PFSK-1 (cell line): ENCODE measurements at regions not wholly inside any gene's neighbourhood (a gene's known extent, or its start where the extent isn't known, plus 50 kb on each side); places are given as distances from the start of the nearest gene placed in this dataset.

Experiments used
- FOXP2 ChIP-seq: optimal IDR thresholded peaks from 2 replicates; pipeline ENCODE3; 2011; ENCODE audit warnings: borderline replicate concordance, control low read depth, inconsistent platforms; ENCODE audit not compliant: insufficient read depth; ENCODE audit errors: extremely low read length, extremely low read depth
- POLR2AphosphoS5 ChIP-seq: IDR thresholded peaks from 2 replicates; pipeline ENCODE4 v1.6.1; 2012; ENCODE audit warnings: low read depth, mild to moderate bottlenecking, control low read depth, low read length, moderate library complexity
- SIN3A ChIP-seq: IDR thresholded peaks from 2 replicates; pipeline ENCODE4 v1.6.1; 2012; ENCODE audit warnings: mild to moderate bottlenecking, low read length, moderate library complexity, borderline replicate concordance; ENCODE audit not compliant: insufficient read depth
- TAF1 ChIP-seq: IDR thresholded peaks from 2 replicates; pipeline ENCODE4 v1.6.1; 2012; ENCODE audit warnings: low read length, control low read depth, borderline replicate concordance; ENCODE audit not compliant: insufficient read depth
- TF ChIP-seq, protein P1 (sequence below), 2 experiments: IDR thresholded peaks; 2 replicates each; pipeline versions ENCODE4 v1.6.1 to v1.8.0; 2011 to 2012; ENCODE audit warnings: low read depth in 2 of 2, low read length in 2 of 2, control low read depth in 1 of 2, inconsistent platforms in 1 of 2, mild to moderate bottlenecking in 1 of 2, moderate library complexity in 1 of 2; ENCODE audit not compliant: insufficient read depth in 1 of 2

DNA sequence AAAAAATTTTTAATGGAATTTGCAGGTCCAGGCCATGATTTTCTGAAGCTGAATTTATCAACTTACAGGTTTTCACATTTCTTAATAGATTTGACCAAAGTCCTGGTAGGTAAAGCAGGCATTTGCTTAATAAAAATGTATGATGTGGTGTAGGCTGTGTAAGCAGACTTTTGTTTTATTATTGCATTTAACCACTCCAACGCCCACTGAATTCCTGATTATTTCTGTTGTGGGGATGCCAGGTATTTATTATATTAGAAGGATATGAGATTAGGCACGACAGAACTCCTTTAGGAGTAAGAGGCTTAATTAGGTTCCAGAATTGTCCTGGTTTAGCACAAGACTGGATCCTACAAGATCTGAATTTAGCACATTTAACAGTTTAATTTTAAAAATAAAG is 111.1 kb downstream of the ADCYAP1 start:
- TF ChIP-seq POLR2AphosphoS5, result no peak
- no peak for TF ChIP-seq SIN3A
- TF ChIP-seq FOXP2, result no peak
- no peak for TF ChIP-seq TAF1
- TF ChIP-seq, protein P1, sequence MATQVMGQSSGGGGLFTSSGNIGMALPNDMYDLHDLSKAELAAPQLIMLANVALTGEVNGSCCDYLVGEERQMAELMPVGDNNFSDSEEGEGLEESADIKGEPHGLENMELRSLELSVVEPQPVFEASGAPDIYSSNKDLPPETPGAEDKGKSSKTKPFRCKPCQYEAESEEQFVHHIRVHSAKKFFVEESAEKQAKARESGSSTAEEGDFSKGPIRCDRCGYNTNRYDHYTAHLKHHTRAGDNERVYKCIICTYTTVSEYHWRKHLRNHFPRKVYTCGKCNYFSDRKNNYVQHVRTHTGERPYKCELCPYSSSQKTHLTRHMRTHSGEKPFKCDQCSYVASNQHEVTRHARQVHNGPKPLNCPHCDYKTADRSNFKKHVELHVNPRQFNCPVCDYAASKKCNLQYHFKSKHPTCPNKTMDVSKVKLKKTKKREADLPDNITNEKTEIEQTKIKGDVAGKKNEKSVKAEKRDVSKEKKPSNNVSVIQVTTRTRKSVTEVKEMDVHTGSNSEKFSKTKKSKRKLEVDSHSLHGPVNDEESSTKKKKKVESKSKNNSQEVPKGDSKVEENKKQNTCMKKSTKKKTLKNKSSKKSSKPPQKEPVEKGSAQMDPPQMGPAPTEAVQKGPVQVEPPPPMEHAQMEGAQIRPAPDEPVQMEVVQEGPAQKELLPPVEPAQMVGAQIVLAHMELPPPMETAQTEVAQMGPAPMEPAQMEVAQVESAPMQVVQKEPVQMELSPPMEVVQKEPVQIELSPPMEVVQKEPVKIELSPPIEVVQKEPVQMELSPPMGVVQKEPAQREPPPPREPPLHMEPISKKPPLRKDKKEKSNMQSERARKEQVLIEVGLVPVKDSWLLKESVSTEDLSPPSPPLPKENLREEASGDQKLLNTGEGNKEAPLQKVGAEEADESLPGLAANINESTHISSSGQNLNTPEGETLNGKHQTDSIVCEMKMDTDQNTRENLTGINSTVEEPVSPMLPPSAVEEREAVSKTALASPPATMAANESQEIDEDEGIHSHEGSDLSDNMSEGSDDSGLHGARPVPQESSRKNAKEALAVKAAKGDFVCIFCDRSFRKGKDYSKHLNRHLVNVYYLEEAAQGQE (IDR thresholded peaks at IDR 0.05; ENCODE audit: insufficient read depth in 1 of 2, low read depth in 2 of 2, low read length in 2 of 2), result no peak

DNA sequence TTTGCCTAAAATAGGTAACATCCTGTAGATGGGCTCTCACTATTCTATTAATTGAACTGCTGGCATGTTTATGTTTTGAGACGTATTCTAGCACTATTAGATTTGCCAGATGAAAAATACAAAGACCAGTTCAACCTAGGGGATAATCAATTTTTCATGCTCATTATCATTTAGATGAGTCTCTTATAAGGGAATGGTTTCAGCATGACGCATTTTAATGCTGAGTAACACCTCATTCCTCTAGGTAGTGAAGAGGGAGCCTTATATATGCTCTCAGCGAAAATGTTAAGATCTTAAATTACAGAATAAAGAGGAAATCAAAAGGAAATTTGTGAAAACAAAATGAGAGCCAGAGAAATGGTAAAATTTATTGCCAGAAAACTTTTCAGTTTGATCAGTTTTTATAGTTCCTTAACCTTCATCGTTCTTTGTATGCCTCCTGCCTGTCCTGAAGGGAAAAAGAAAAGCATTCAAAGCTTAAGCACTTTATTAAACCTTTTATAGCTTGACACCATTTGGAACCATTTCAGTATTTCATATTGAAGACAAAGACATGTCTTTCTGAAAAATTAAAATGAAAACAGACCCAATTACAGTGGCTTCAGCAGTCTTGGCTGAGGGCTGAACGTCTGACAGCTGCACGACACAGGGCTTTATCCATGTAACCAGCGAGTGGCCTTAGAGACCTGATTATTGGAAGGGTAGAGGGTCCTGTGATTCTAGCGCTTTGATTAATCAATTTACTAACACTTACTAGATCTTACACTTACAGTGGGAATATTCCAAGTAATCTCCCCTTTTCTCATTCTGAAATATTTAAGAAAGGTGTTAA is 112.8 kb downstream of the ADCYAP1 start:
- no peak for TF ChIP-seq TAF1

DNA sequence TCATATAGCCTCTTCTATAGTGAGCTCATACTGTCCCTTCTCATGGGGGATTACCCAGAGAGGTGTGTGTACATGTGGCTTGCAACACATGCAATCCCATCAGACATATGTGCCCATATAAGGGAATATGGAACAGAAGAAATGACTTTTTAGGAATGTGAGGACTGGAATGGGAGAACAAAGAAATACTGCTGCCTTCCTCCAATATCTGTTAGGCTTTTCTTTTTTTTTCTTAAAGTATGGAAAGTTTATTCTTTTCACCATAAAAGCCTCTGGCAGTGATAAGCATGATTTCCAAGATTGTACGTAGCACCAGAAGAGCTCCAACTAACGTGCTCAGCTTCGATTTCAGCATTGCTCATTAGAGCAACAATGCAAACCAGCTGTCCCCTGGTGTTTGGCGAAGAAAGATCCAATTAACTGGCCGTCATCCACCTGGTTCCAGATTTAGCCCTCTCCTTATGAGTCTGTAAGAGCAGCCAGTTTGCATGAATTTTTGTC is 113.6 kb downstream of the ADCYAP1 start:
- no peak for TF ChIP-seq TAF1
- no peak for TF ChIP-seq SIN3A
- no peak for TF ChIP-seq FOXP2
- no peak for TF ChIP-seq POLR2AphosphoS5
- TF ChIP-seq, protein P1 (IDR thresholded peaks at IDR 0.05; ENCODE audit: insufficient read depth in 1 of 2, low read depth in 2 of 2, low read length in 2 of 2), result no peak

DNA sequence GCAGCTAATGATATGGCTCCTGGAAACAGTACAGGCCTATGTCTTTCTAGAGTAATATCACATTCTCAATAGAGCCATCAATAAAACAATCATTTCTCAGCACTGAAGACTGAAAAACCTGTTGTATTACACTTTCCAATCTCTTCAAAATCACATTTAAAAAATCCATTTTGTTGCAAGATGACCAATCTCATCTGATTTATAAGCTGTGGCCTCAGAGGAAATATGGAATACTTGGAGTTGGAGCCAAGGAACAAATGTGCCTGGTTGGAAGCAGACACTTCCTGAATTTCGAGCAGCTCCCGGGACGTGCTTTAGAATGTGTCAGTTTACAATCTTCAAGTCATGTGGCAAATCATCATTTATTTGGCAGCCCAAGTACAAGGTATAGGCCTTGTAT is 114.5 kb downstream of the ADCYAP1 start:
- TF ChIP-seq SIN3A, result no peak
- TF ChIP-seq, protein P1 (IDR thresholded peaks at IDR 0.05; ENCODE audit: insufficient read depth in 1 of 2, low read depth in 2 of 2, low read length in 2 of 2), result no peak
- no peak for TF ChIP-seq FOXP2
- no peak for TF ChIP-seq TAF1
- no peak for TF ChIP-seq POLR2AphosphoS5

DNA sequence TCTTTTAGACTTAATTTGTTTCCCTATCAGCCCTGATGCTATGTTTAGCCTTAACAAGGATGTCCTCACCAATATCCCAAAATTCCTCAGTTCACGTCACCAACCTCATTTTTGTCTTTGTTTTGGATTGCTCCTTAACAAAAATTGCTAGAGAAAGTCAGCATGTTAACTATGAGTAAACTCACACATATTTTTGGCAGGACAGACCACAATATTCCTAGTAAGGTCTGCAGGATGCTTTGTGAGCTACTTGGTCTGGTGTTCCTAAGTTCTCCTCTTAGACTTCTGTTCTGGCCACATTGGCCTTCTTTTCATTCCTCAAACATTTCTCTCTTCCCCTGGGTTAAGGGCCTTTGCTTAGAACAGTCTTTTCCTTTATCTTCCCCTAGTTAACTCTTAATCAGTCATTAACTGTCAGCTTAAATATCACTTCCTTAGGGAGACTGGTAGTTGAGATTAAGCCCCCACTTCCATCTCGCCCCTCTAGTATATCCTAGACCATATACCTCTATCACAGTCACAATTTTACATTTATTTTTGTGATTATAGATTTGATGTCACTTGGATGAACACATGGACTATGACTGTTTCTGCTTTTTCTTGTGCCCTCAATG is 116.2 kb downstream of the ADCYAP1 start:
- TF ChIP-seq POLR2AphosphoS5 (no peak), FOXP2 (no peak), TAF1 (no peak), SIN3A (no peak)
- TF ChIP-seq, protein P1 (IDR thresholded peaks at IDR 0.05; ENCODE audit: insufficient read depth in 1 of 2, low read depth in 2 of 2, low read length in 2 of 2), result no peak
